Neural cell (in vitro differentiated cells): ENCODE measurements at regions not wholly inside any gene's neighbourhood (a gene's known extent, or its start where the extent isn't known, plus 50 kb on each side); places are given as distances from the start of the nearest gene placed in this dataset.

ENCODE experiments used
- H2AFZ ChIP-seq: fragments of 200-600, 300-800 bp; sonication (generic), shearing (Covaris generic); 2 replicates; pipeline ENCODE4 v1.6.0; 2014; ENCODE audit warnings: low read depth, mild to moderate bottlenecking, antibody characterized with exemption, low read length, moderate library complexity
- H3F3A ChIP-seq: fragments of 200-600 bp; shearing (Covaris generic); 2 replicates; pipeline ENCODE4 v1.6.1; 2016; ENCODE audit warnings: mild to moderate bottlenecking, moderate library complexity, mixed read lengths, antibody characterized with exemption, low read length; ENCODE audit not compliant: insufficient read depth, poor library complexity, severe bottlenecking
- H3K27ac ChIP-seq: fragments of 200-600, 300-800 bp; sonication (generic), shearing (Covaris generic); 2 replicates; pipeline ENCODE4 v1.5.1; 2014; ENCODE audit warnings: mild to moderate bottlenecking, low read length, moderate library complexity
- H3K27me3 ChIP-seq: fragments of 300-800, 200-600 bp; sonication (generic), shearing (Covaris generic); 2 replicates; pipeline ENCODE4 v1.6.0; 2014; ENCODE audit warnings: mild to moderate bottlenecking, low read depth, low read length, moderate library complexity; ENCODE audit not compliant: insufficient read depth
- H3K36me3 ChIP-seq: fragments of 300-800, 200-600 bp; sonication (generic), shearing (Covaris generic); 2 replicates; pipeline ENCODE4 v1.5.1; 2014; ENCODE audit warnings: mild to moderate bottlenecking, antibody characterized with exemption, low read length, moderate library complexity; ENCODE audit not compliant: insufficient read depth
- H3K4me2 ChIP-seq: fragments of 300-800, 200-600 bp; sonication (generic), shearing (Covaris generic); 2 replicates; pipeline ENCODE4 v1.6.0; 2014; ENCODE audit warnings: mild to moderate bottlenecking, low read length
- H3K4me3 ChIP-seq: fragments of 300-800, 200-600 bp; sonication (generic), shearing (Covaris generic); 2 replicates; pipeline ENCODE4 v1.5.1; 2014; ENCODE audit warnings: mild to moderate bottlenecking, low read length, moderate library complexity
- H3K79me2 ChIP-seq: fragments of 200-600 bp; shearing (Covaris generic); replicated peaks from 2 replicates; pipeline ENCODE4 v1.6.0; 2014; ENCODE audit warnings: mild to moderate bottlenecking, low read length, moderate library complexity; ENCODE audit not compliant: insufficient read depth
- H3K9ac ChIP-seq: fragments of 300-800, 200-600 bp; sonication (generic), shearing (Covaris generic); 2 replicates; pipeline ENCODE4 v1.6.1; 2016; ENCODE audit warnings: mild to moderate bottlenecking, low read length, mixed read lengths
- H3K9me2 ChIP-seq: fragments of 200-600 bp; shearing (Covaris generic); 2 replicates; pipeline ENCODE4 v1.6.1; 2016; ENCODE audit warnings: mild to moderate bottlenecking, low read length, mixed read lengths; ENCODE audit not compliant: insufficient read depth
- H3K9me3 ChIP-seq: fragments of 200-600, 300-800 bp; sonication (generic), shearing (Covaris generic); 2 replicates; pipeline ENCODE4 v1.6.1; 2016; ENCODE audit warnings: mild to moderate bottlenecking, mixed run types, low read length, moderate library complexity, mixed read lengths
- H4K20me1 ChIP-seq: fragments of 200-600 bp; shearing (Covaris generic); 2 replicates; pipeline ENCODE4 v1.6.1; 2016; ENCODE audit warnings: mild to moderate bottlenecking, mixed run types; ENCODE audit not compliant: insufficient read depth
- CTCF ChIP-seq: fragments of 450-650 bp; IDR thresholded peaks from 2 replicates; pipeline ENCODE4 v1.5.1; 2014; ENCODE audit warnings: antibody characterized with exemption, mild to moderate bottlenecking, moderate library complexity; ENCODE audit not compliant: poor library complexity, severe bottlenecking
- EP300 ChIP-seq: fragments of 450-650 bp; conservative IDR thresholded peaks from 2 replicates; pipeline ENCODE4 v1.6.1; 2014; ENCODE audit warnings: antibody characterized with exemption, mild to moderate bottlenecking, moderate library complexity; ENCODE audit not compliant: poor library complexity, severe bottlenecking
- EZH2 ChIP-seq: fragments of 200-600, 300-800 bp; shearing (Covaris generic), sonication (generic); IDR thresholded peaks from 2 replicates; pipeline ENCODE4 v1.6.1; 2014; ENCODE audit warnings: antibody characterized with exemption, low read length, borderline replicate concordance, mild to moderate bottlenecking; ENCODE audit not compliant: insufficient read depth, poor library complexity, severe bottlenecking
- MXI1 ChIP-seq: fragments of 450-650 bp; conservative IDR thresholded peaks from 2 replicates; pipeline ENCODE4 v1.6.1; 2014; ENCODE audit warnings: antibody characterized with exemption, mild to moderate bottlenecking; ENCODE audit not compliant: poor library complexity, severe bottlenecking
- POLR2AphosphoS5 ChIP-seq: IDR thresholded peaks from 2 replicates; pipeline ENCODE4 v1.6.1; 2012
- RAD21 ChIP-seq: fragments of 450-650 bp; conservative IDR thresholded peaks from 2 replicates; pipeline ENCODE4 v1.6.1; 2014; ENCODE audit warnings: antibody characterized with exemption, mild to moderate bottlenecking, moderate library complexity
- REST ChIP-seq: IDR thresholded peaks from 2 replicates; pipeline ENCODE4 v1.6.1; 2012; ENCODE audit warnings: borderline replicate concordance
- SMC3 ChIP-seq: fragments of 450-650 bp; conservative IDR thresholded peaks from 2 replicates; pipeline ENCODE4 v1.6.1; 2014; ENCODE audit warnings: antibody characterized with exemption, mild to moderate bottlenecking, moderate library complexity; ENCODE audit not compliant: poor library complexity
- TAF1 ChIP-seq: IDR thresholded peaks from 2 replicates; pipeline ENCODE4 v1.6.1; 2012; ENCODE audit warnings: low read depth

GRCh38 chr15:96183867-96184266, 146.6 kb upstream of the NR2F2 start:
- no peaks in the 10 kb centered on the region for H3K9me2 ChIP-seq
- no peak overlapping the region for H3K9ac ChIP-seq
- no peaks in the 10 kb centered on the region for H3K36me3 ChIP-seq
- no peak overlapping the region for H3K27ac ChIP-seq
- no peaks in the 10 kb centered on the region for H4K20me1 ChIP-seq
- H3K79me2 ChIP-seq = no peaks in the 10 kb centered on the region
- no peak overlapping the region for H3K4me3 ChIP-seq
- no peak overlapping the region for H3K4me2 ChIP-seq
- H3K27me3 ChIP-seq = no peaks in the 10 kb centered on the region
- no peak for TF ChIP-seq TAF1
- TF ChIP-seq CTCF = no peak
- TF ChIP-seq REST = no peak
- no peak for TF ChIP-seq SMC3
- TF ChIP-seq EZH2 = no peak
- TF ChIP-seq EP300 = no peak
- no peak for TF ChIP-seq RAD21
- no peak for TF ChIP-seq MXI1
- no peak for TF ChIP-seq POLR2AphosphoS5
- no peak overlapping the region for H2AFZ ChIP-seq
- H3K9me3 ChIP-seq = no peaks in the 10 kb centered on the region
- H3F3A ChIP-seq = no peaks in the 10 kb centered on the region

GRCh38 chr15:96184297-96184696, 146.2 kb upstream of the NR2F2 start:
- H3K27me3 ChIP-seq = no peaks in the 10 kb centered on the region

More at GRCh38 chr15:96184297-96184696, 146.2 kb upstream of the NR2F2 start:
- H2AFZ ChIP-seq = no peak overlapping the region
- H3K79me2 ChIP-seq = no peaks in the 10 kb centered on the region
- H3F3A ChIP-seq = no peaks in the 10 kb centered on the region
- H3K4me2 ChIP-seq = no peak overlapping the region
- no peaks in the 10 kb centered on the region for H3K36me3 ChIP-seq
- no peak overlapping the region for H3K4me3 ChIP-seq
- H4K20me1 ChIP-seq = no peaks in the 10 kb centered on the region
- TF ChIP-seq REST = no peak
- TF ChIP-seq CTCF = no peak
- TF ChIP-seq EP300 = no peak
- TF ChIP-seq RAD21 = no peak
- TF ChIP-seq EZH2 = no peak
- TF ChIP-seq MXI1 = no peak
- TF ChIP-seq POLR2AphosphoS5 = no peak
- no peak for TF ChIP-seq SMC3
- no peak overlapping the region for H3K27ac ChIP-seq
- H3K9ac ChIP-seq = no peak overlapping the region
- H3K9me3 ChIP-seq = no peaks in the 10 kb centered on the region
- H3K9me2 ChIP-seq = no peaks in the 10 kb centered on the region
